Activated CD8-positive, alpha-beta memory T cell treated with anti-CD3 and anti-CD28 coated beads, Interleukin-2, amount 50 U/mL, for 48 hours (primary cell): ENCODE measurements at regions not wholly inside any gene's neighbourhood (a gene's known extent, or its start where the extent isn't known, plus 50 kb on each side); places are given as distances from the start of the nearest gene placed in this dataset.

Experiments used
- DNase-seq: peaks from one replicate; pipeline ENCODE4 v3.0.0-alpha.2; 2020

DNA sequence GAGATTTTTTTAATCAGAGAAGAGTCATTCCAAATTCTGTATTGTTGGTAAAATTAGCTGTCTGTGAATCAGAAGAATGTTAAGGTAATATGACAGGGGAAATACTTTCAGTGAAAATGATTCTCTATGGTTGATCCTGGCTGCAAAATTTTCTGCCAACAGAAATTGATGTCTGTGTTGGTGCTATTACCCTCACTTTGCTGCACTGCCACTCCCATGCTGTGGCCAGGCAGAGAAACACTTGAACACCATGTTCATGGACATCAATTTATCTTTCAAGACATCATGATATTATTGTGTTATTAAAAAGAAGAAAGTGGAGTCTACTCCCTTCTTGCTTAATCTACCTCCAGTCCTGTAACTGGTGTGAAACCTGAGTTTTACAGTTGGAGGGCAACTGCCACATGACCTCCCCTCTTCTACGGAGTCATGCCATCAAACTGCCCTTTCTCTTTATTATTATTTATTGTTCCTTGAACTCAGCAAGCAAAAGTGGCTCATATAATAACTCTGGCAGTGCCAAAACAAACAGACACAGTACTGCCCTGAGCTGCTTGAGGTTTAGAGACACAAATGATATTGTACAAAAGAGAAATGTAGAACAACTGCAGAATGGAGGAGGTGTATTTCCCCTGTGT is 288.0 kb upstream of the JAG1 start:
- no peak for DNase-seq

- DNase-seq: no peak
These were observed 289.1 kb upstream of the JAG1 start for GRCh38 chr20:10962937-10963336.

DNA sequence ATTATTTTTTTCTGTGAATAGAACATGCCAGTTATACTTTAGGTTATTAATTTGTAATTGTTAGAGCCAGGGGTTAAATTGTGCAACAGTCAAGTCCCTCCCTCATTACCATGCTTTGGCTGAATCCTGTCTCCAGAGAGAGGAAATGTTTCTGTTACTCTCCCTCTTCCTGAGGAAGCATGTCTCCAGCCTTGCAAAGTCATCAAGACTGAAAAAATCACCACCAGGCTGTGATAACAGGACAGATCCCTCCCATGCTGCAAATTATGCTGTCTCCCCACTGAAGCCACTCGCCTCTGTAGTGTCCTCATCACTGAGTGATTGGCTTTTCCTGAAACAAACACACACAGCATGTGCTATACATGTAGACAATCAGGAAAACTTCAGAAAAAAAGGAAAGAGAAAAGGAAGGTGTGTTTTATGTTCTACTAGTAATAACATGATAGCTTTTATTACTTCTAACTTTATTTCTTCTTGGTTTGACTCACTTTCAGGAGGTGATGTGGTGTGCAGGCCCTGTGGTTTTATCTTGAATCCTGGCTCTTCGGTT is 290.0 kb upstream of the JAG1 start:
- no peak for DNase-seq

GRCh38 chr20:10965936-10966470 is 292.2 kb upstream of the JAG1 start:
- no peak for DNase-seq

DNA sequence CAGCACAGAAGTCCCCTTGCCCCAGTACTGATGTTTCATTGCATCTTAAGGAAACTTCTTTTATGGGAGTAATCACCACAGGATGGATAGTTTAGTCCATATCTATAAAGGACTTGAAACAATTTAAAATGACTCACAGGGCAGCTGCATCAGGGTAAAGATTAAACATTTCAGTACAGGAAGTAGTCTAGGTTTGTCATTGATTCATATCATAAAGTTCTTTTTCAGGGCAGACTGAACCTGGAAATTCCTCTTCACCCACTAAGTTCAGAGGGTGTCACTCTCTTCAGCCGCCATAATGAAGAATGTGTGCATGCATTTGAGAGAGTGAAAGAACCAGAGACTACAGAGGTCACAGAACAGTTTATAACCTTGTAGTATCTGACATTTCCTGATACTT is 296.3 kb upstream of the JAG1 start:
- DNase-seq: no peak

- no peak for DNase-seq
These were observed 297.3 kb upstream of the JAG1 start for GRCh38 chr20:10971096-10971495.

DNA sequence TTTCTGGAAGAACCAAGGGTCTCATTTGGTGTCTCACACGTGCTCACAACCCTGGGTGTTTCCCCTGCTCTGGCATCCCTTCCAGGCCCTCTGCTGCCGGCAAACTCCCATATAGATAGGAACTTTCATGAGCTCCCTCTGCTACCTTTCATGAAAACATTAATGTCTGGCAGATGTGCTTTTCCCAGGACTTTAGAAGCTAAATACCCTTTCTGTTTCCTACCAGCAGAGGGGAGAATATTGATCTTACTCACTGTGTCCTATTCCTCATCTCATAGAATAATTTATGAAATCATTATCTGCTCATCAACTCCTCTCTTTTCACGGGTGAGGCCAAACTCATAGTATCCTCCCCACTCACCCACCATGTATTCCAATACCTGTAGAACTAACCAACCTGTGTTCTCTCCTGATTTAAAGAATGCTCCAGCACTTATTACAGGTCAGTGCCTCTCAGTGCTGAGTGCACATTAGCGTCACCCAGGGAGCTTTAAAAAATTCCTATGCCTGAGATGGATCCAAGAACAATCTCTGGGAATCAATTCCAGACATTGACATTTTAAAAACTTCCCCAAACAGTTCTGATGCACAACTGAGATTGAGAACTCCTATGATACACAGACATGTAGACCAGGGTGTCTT is 298.5 kb upstream of the JAG1 start:
- no peak for DNase-seq

GRCh38 chr20:10976051-10976450 is 302.3 kb upstream of the JAG1 start:
- no peak for DNase-seq

DNA sequence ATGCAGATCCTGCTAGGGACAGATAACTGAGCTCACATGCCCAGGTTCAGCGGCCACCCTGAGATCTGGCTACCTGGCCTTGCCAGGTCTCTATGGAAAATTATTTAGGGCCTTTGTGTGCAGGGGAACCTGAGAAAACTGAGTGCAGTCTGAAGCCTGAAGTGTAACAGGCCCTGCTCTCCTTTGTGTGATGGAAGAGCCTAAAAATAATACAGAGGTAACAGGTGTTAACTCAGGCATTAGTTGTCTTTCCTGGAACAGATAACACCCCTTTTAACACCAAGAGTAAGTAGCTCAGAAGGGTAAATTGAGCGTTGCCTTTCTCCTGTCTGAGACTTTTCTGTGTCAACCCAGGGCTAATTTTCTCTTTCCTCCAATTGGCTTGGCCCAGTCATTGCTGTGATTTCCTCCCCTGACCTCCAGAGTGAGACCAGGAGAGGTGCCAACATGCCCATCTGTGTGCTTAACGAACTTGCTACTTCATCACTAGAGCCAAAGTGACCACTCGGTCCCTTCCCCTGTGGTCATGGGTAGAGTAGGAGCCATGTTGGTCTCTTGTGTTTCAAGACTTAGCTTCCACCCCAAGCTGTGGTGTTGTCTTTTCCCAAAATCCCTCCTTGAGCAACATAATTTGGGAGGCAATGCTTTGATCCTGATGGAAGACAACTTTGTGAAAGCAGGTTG is 304.4 kb upstream of the JAG1 start:
- no peak for DNase-seq

DNA sequence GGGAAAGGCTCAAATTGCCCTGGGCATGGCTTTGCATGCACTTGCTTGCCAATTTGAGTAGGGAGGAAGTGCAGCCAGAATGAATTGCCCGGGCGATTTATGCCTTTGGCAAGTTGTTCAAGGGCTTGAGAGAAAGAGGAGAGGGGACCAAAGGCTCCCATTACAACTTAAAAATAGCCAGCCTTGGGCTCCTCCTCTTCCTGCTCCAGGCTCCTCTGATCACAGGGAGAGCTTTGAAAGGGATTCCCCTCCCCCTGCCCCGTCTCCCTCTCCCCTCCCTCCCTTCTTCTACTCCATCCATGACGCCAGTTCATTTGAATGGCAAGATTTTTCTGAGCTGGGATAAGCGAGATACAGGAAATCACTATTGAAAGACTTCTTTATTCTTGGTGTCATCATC is 304.9 kb upstream of the JAG1 start:
- no peak for DNase-seq

GRCh38 chr20:10982692-10983091 is 308.9 kb upstream of the JAG1 start:
- no peak for DNase-seq

DNA sequence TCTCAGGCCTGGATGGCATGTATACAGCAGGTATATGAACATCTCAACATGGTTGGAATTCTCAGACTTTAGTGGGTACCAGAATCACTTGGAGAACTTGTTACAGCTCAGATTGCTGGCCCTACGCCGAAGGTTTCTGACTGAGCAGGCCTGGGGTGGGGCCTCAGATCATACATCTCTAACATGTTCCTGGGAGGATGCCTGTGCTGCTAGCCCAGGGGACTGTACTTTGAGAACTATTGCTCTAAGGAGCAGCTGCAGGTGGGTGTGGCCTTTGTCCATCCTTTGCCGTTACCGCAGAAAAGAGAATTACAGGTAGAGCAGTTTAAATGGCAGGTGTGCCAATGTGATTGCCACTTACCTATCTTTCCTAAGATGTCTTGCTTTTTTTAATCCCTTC is 310.5 kb upstream of the JAG1 start:
- DNase-seq: no peak

DNA sequence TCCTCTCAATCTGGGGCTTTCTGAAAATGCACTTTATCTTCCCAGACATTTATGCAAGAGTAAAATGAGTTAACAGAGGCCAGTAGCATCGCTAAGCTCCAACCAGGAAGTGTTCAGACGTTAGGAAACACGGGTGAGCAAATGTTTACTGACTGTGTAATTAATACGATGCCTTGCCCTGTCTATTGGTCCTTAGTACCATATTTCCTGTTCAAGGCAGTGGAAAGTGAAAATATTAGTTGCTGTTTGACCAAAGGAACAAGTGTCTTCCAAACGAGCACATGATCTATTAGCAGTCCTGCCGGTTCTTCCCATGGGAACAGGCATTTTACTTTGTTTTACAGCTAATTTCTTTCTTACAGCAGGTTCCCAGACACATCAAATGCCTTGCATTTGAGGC is 311.1 kb upstream of the JAG1 start:
- DNase-seq: no peak

DNA sequence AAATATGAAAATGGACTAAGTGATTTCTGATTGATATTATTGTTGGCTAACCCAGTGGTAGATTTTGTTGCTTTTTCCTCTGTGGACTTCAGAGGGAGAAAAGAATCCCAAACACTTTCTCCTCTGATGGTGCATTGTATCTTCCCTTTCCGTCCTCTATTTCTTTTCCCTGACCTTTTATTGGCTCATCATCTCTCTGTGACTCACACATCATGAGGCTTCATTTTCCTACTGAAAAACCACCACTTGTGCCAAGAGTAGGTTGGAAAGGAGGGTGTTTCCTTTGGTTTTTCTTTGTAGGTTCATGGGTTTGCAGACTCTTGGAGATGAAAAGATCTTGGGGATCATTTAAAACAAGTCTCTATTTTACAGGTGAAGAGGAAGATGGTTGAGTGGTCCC is 311.7 kb upstream of the JAG1 start:
- DNase-seq: no peak

GRCh38 chr20:10986586-10986985 is 312.8 kb upstream of the JAG1 start:
- DNase-seq: no peak

DNA sequence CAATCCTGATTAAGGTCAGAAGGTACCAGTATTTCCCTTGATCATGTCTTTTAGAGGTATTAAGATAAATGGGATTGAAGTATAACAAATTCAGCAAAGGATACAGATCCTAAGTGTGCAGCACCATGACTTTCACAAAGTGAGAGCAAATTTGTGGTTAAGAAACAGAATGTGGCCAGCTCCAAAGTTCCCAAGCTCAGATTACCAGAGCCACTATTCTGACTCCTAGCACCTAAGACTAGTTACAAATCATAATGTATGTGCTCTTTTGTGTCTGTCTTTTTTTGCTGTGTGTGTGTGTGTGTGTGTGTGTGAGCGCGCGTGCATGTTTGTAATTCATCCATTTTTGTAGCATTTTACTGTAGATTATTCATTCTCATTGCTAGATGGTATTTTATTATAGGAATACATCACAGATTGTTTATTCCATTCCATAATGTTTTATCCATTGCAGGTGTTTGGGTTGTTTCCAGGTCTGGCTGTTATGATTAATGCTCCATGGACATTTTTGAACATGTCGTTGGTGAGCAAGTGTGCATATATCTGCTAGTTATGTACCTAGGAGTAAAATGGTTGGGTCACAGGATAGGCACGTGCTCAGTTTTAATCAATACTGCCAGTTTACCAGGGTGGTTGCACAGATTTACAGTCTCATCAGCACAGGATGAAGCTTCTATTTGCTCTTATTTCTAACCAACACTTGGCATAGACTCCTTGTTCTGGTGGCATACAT is 314.0 kb upstream of the JAG1 start:
- no peak for DNase-seq

- no peak for DNase-seq
These were observed 317.0 kb upstream of the JAG1 start for GRCh38 chr20:10990625-10991382.

GRCh38 chr20:10992731-10993130 is 318.9 kb upstream of the JAG1 start:
- DNase-seq: no peak

DNA sequence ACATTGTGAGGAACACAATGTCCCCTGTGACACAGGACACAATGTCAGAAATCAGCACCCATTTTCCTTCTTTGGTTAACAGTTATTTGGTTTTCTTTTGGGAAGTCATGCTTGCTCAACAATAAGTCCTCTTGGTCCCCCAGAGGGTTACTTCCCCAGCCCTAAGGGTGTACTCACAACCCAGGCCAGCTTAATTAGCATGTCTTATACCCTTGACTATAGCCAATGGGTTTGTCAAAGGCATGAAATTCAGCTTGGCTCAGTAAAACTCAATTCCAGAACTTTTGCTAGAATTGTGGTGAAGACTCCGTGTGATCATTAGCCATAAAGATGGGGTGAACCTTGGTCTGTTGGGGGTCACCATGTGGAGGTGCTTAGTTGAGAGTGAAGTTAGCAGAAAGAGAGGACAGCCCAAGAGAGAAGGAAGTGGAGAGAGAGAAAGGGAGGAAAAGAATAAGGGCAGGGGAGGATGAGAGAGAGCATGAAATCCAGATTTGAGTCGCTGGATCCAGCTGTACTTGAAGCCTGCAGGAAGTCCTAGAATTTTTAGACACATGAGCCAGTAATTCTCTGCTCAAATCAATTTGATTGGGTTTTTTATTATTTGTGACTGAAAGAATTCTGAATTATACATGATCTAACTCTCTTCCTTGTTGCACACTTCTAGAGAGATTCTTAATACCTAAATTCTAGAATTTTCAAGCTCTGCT is 321.3 kb upstream of the JAG1 start:
- no peak for DNase-seq

GRCh38 chr20:10998476-10998875 is 324.7 kb upstream of the JAG1 start:
- DNase-seq: no peak

DNA sequence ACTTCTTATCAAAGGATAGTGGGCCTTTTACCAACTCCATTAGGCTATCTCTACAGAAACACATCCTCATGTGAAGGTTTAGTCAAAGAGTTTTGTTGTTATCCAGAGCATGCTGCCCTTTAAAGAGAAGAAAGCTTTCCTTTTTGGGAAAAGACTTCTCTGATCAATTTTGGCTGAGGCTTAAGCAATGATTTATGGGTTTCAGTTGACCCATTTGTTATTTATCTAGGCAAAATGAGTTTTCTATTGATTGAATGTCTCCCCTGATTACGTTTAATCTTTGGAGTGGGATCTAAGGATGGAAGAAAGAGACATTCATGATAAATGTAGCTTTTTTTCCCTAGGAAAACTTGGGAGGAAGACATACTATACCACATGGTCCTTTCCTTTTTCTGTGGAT is 326.6 kb upstream of the JAG1 start:
- no peak for DNase-seq

GRCh38 chr20:11001302-11001701 is 327.5 kb upstream of the JAG1 start:
- no peak for DNase-seq
